Liver (tissue), 3 donors: ENCODE measurements at regions not wholly inside any gene's neighbourhood (a gene's known extent, or its start where the extent isn't known, plus 50 kb on each side); places are given as distances from the start of the nearest gene placed in this dataset.

Source experiments
- CTCF ChIP-seq: fragments of 150-350 bp; IDR thresholded peaks from 2 replicates; pipeline ENCODE4 v1.5.1; 2017; ENCODE audit warnings: improper control_type of control experiment, low read depth, low read length; ENCODE audit not compliant: missing input control
- GABPA ChIP-seq, 2 donors: IDR thresholded peaks in 1 of 2; conservative IDR thresholded peaks in 1 of 2; 2 replicates each; pipeline ENCODE4 v1.6.1; 2016; ENCODE audit warnings: antibody characterized with exemption in 2 of 2, mild to moderate bottlenecking in 1 of 2, moderate library complexity in 1 of 2
- MAX ChIP-seq: IDR thresholded peaks from 2 replicates; pipeline ENCODE4 v1.6.1; 2016; ENCODE audit warnings: antibody characterized with exemption
- REST ChIP-seq: IDR thresholded peaks from 2 replicates; pipeline ENCODE4 v1.6.1; 2016; ENCODE audit warnings: antibody characterized with exemption, mild to moderate bottlenecking
- RXRA ChIP-seq, 2 donors: IDR thresholded peaks; 2 replicates each; pipeline ENCODE4 v1.6.1; 2017 to 2018; ENCODE audit warnings: antibody characterized with exemption in 2 of 2, mild to moderate bottlenecking in 1 of 2
- SP1 ChIP-seq: IDR thresholded peaks from 2 replicates; pipeline ENCODE4 v1.6.1; 2018; ENCODE audit warnings: antibody characterized with exemption, mild to moderate bottlenecking
- TAF1 ChIP-seq: conservative IDR thresholded peaks from 2 replicates; pipeline ENCODE4 v1.6.1; 2016; ENCODE audit warnings: antibody characterized with exemption, mild to moderate bottlenecking
- donor health status: healthy.
- donor health status: healthy.

- no peak for TF ChIP-seq SP1
- no peak for TF ChIP-seq CTCF
- TF ChIP-seq REST = no peak
- TF ChIP-seq GABPA (IDR thresholded peaks at IDR 0.05 in 1 of 2, conservative IDR thresholded peaks at IDR 0.05 in 1 of 2) = no peak
- TF ChIP-seq TAF1 = no peak
- TF ChIP-seq MAX = no peak
- TF ChIP-seq RXRA (IDR thresholded peaks at IDR 0.05) = no peak
These were observed 91.5 kb upstream of the RAP2B start for GRCh38 chr3:153070511-153070868.
